GM12892 (cell line): ENCODE measurements at regions not wholly inside any gene's neighbourhood (a gene's known extent, or its start where the extent isn't known, plus 50 kb on each side); places are given as distances from the start of the nearest gene placed in this dataset.

Experiments used
- POLR2A ChIP-seq: IDR thresholded peaks from 2 replicates; pipeline ENCODE4 v1.6.1; 2011; ENCODE audit warnings: low read depth, low read length, control low read depth
- POLR2AphosphoS5 ChIP-seq: IDR thresholded peaks from 2 replicates; pipeline ENCODE4 v1.6.1; 2011; ENCODE audit warnings: low read depth, low read length, control low read depth
- TAF1 ChIP-seq: IDR thresholded peaks from 2 replicates; pipeline ENCODE4 v1.6.1; 2011; ENCODE audit warnings: low read depth, mild to moderate bottlenecking, control low read depth, low read length, borderline replicate concordance

DNA sequence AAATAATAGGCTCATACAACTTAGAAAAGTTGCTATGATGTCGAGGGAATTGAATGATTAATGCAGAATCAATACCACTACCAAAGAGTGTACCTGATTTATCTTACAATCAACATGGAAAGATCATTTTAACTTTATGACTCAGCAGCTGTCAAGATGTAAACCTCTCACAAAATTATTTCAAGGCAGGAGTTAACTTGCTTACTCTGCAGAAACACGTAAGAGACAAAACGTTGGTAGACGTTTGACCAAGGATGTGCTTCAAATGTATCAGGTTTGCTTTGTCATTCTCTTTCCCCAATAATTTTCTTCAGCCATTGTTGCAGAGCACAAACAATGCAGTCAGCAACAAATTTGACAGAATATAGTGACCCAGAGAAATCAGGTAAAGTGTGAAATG is 415.8 kb upstream of the KIF2B start:
- no peak for TF ChIP-seq POLR2AphosphoS5
- TF ChIP-seq TAF1: no peak
- no peak for TF ChIP-seq POLR2A
